Testis (tissue), 2 donors: ENCODE measurements at regions not wholly inside any gene's neighbourhood (a gene's known extent, or its start where the extent isn't known, plus 50 kb on each side); places are given as distances from the start of the nearest gene placed in this dataset.

Experiments
- CTCF ChIP-seq, 3 experiments: fragments of 450-650 bp in 2 of 3; fragments of 200-600 bp in 1 of 3; sonication (generic) in 1 of 3; IDR thresholded peaks; one replicate each; pipeline ENCODE4 v1.5.1; 2016 to 2019; ENCODE audit warnings: antibody characterized with exemption in 3 of 3, mild to moderate bottlenecking in 2 of 3, moderate library complexity in 1 of 3
- POLR2A ChIP-seq: fragments of 450-650 bp; IDR thresholded peaks from one replicate; pipeline ENCODE4 v1.6.1; 2017; ENCODE audit warnings: antibody characterized with exemption, mild to moderate bottlenecking, moderate library complexity

- TF ChIP-seq CTCF (IDR thresholded peaks at IDR 0.05) (no peak), POLR2A (no peak)
Observed at GRCh38 chr4:187236209-187236890, 512.7 kb upstream of the FAT1 start.
